ENCODE measurements at regions not wholly inside any gene's neighbourhood (a gene's known extent, or its start where the extent isn't known, plus 50 kb on each side); places are given as distances from the start of the nearest gene placed in this dataset.

DNA sequence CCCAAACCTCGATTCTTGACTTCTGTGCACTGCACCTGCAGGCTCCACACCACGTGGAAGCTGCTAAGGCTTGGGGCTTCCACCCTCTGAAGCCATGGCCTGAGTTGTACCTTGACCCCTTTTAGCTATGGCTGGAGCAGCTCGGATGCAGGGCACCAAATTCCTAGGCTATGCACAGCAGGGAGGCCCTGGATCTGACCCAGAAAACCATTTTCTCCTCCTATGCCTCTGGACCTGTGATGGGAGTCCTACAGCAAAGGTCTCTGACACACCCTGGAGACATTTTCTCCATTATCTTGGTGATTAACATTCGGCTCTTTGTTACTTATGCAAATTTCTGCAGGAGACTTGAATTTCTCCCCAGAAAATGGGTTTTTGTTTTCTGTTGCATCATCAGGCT, 309.2 kb upstream of the DDI1 start:
- TF ChIP-seq, protein P1, sequence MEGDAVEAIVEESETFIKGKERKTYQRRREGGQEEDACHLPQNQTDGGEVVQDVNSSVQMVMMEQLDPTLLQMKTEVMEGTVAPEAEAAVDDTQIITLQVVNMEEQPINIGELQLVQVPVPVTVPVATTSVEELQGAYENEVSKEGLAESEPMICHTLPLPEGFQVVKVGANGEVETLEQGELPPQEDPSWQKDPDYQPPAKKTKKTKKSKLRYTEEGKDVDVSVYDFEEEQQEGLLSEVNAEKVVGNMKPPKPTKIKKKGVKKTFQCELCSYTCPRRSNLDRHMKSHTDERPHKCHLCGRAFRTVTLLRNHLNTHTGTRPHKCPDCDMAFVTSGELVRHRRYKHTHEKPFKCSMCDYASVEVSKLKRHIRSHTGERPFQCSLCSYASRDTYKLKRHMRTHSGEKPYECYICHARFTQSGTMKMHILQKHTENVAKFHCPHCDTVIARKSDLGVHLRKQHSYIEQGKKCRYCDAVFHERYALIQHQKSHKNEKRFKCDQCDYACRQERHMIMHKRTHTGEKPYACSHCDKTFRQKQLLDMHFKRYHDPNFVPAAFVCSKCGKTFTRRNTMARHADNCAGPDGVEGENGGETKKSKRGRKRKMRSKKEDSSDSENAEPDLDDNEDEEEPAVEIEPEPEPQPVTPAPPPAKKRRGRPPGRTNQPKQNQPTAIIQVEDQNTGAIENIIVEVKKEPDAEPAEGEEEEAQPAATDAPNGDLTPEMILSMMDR (IDR thresholded peaks at IDR 0.05; ENCODE audit: borderline replicate concordance, extremely low read depth, low read length, poor library complexity, severe bottlenecking): no peak
- TF ChIP-seq EZH2 (IDR thresholded peaks at IDR 0.05; ENCODE audit: borderline replicate concordance, low read depth, low read length, severe bottlenecking): no peak

Data from DND-41 (cell line).